Neural cell (in vitro differentiated cells): ENCODE measurements at regions not wholly inside any gene's neighbourhood (a gene's known extent, or its start where the extent isn't known, plus 50 kb on each side); places are given as distances from the start of the nearest gene placed in this dataset.

ENCODE experiments used
- H2AFZ ChIP-seq: fragments of 200-600, 300-800 bp; sonication (generic), shearing (Covaris generic); 2 replicates; pipeline ENCODE4 v1.6.0; 2014; ENCODE audit warnings: low read depth, mild to moderate bottlenecking, antibody characterized with exemption, low read length, moderate library complexity
- H3F3A ChIP-seq: fragments of 200-600 bp; shearing (Covaris generic); 2 replicates; pipeline ENCODE4 v1.6.1; 2016; ENCODE audit warnings: mild to moderate bottlenecking, moderate library complexity, mixed read lengths, antibody characterized with exemption, low read length; ENCODE audit not compliant: insufficient read depth, poor library complexity, severe bottlenecking
- H3K27ac ChIP-seq: fragments of 200-600, 300-800 bp; sonication (generic), shearing (Covaris generic); 2 replicates; pipeline ENCODE4 v1.5.1; 2014; ENCODE audit warnings: mild to moderate bottlenecking, low read length, moderate library complexity
- H3K27me3 ChIP-seq: fragments of 300-800, 200-600 bp; sonication (generic), shearing (Covaris generic); 2 replicates; pipeline ENCODE4 v1.6.0; 2014; ENCODE audit warnings: mild to moderate bottlenecking, low read depth, low read length, moderate library complexity; ENCODE audit not compliant: insufficient read depth
- H3K36me3 ChIP-seq: fragments of 300-800, 200-600 bp; sonication (generic), shearing (Covaris generic); 2 replicates; pipeline ENCODE4 v1.5.1; 2014; ENCODE audit warnings: mild to moderate bottlenecking, antibody characterized with exemption, low read length, moderate library complexity; ENCODE audit not compliant: insufficient read depth
- H3K4me2 ChIP-seq: fragments of 300-800, 200-600 bp; sonication (generic), shearing (Covaris generic); 2 replicates; pipeline ENCODE4 v1.6.0; 2014; ENCODE audit warnings: mild to moderate bottlenecking, low read length
- H3K4me3 ChIP-seq: fragments of 300-800, 200-600 bp; sonication (generic), shearing (Covaris generic); 2 replicates; pipeline ENCODE4 v1.5.1; 2014; ENCODE audit warnings: mild to moderate bottlenecking, low read length, moderate library complexity
- H3K79me2 ChIP-seq: fragments of 200-600 bp; shearing (Covaris generic); replicated peaks from 2 replicates; pipeline ENCODE4 v1.6.0; 2014; ENCODE audit warnings: mild to moderate bottlenecking, low read length, moderate library complexity; ENCODE audit not compliant: insufficient read depth
- H3K9ac ChIP-seq: fragments of 300-800, 200-600 bp; sonication (generic), shearing (Covaris generic); 2 replicates; pipeline ENCODE4 v1.6.1; 2016; ENCODE audit warnings: mild to moderate bottlenecking, low read length, mixed read lengths
- H3K9me2 ChIP-seq: fragments of 200-600 bp; shearing (Covaris generic); 2 replicates; pipeline ENCODE4 v1.6.1; 2016; ENCODE audit warnings: mild to moderate bottlenecking, low read length, mixed read lengths; ENCODE audit not compliant: insufficient read depth
- H3K9me3 ChIP-seq: fragments of 200-600, 300-800 bp; sonication (generic), shearing (Covaris generic); 2 replicates; pipeline ENCODE4 v1.6.1; 2016; ENCODE audit warnings: mild to moderate bottlenecking, mixed run types, low read length, moderate library complexity, mixed read lengths
- H4K20me1 ChIP-seq: fragments of 200-600 bp; shearing (Covaris generic); 2 replicates; pipeline ENCODE4 v1.6.1; 2016; ENCODE audit warnings: mild to moderate bottlenecking, mixed run types; ENCODE audit not compliant: insufficient read depth
- CTCF ChIP-seq: fragments of 450-650 bp; IDR thresholded peaks from 2 replicates; pipeline ENCODE4 v1.5.1; 2014; ENCODE audit warnings: antibody characterized with exemption, mild to moderate bottlenecking, moderate library complexity; ENCODE audit not compliant: poor library complexity, severe bottlenecking
- EP300 ChIP-seq: fragments of 450-650 bp; conservative IDR thresholded peaks from 2 replicates; pipeline ENCODE4 v1.6.1; 2014; ENCODE audit warnings: antibody characterized with exemption, mild to moderate bottlenecking, moderate library complexity; ENCODE audit not compliant: poor library complexity, severe bottlenecking
- EZH2 ChIP-seq: fragments of 200-600, 300-800 bp; shearing (Covaris generic), sonication (generic); IDR thresholded peaks from 2 replicates; pipeline ENCODE4 v1.6.1; 2014; ENCODE audit warnings: antibody characterized with exemption, low read length, borderline replicate concordance, mild to moderate bottlenecking; ENCODE audit not compliant: insufficient read depth, poor library complexity, severe bottlenecking
- MXI1 ChIP-seq: fragments of 450-650 bp; conservative IDR thresholded peaks from 2 replicates; pipeline ENCODE4 v1.6.1; 2014; ENCODE audit warnings: antibody characterized with exemption, mild to moderate bottlenecking; ENCODE audit not compliant: poor library complexity, severe bottlenecking
- POLR2AphosphoS5 ChIP-seq: IDR thresholded peaks from 2 replicates; pipeline ENCODE4 v1.6.1; 2012
- RAD21 ChIP-seq: fragments of 450-650 bp; conservative IDR thresholded peaks from 2 replicates; pipeline ENCODE4 v1.6.1; 2014; ENCODE audit warnings: antibody characterized with exemption, mild to moderate bottlenecking, moderate library complexity
- REST ChIP-seq: IDR thresholded peaks from 2 replicates; pipeline ENCODE4 v1.6.1; 2012; ENCODE audit warnings: borderline replicate concordance
- SMC3 ChIP-seq: fragments of 450-650 bp; conservative IDR thresholded peaks from 2 replicates; pipeline ENCODE4 v1.6.1; 2014; ENCODE audit warnings: antibody characterized with exemption, mild to moderate bottlenecking, moderate library complexity; ENCODE audit not compliant: poor library complexity

GRCh38 chr6:66210964-66211363, 503.9 kb upstream of the EYS start:
- no peak overlapping the region for H3K4me3 ChIP-seq
- H3F3A ChIP-seq, result no peaks in the 10 kb centered on the region
- H3K9ac ChIP-seq, result no peak overlapping the region
- no peaks in the 10 kb centered on the region for H3K27me3 ChIP-seq
- peaks cover 9% of the 10 kb centered on the region for H3K9me3 ChIP-seq
- H2AFZ ChIP-seq, result no peak overlapping the region
- no peaks in the 10 kb centered on the region for H3K79me2 ChIP-seq
- H3K27ac ChIP-seq, result no peak overlapping the region
- H3K4me2 ChIP-seq, result no peak overlapping the region
- no peaks in the 10 kb centered on the region for H3K36me3 ChIP-seq
- TF ChIP-seq CTCF (no peak), POLR2AphosphoS5 (no peak), SMC3 (no peak), EP300 (no peak), REST (no peak), MXI1 (no peak), RAD21 (no peak)
- no peaks in the 10 kb centered on the region for H3K9me2 ChIP-seq
- no peaks in the 10 kb centered on the region for H4K20me1 ChIP-seq

DNA sequence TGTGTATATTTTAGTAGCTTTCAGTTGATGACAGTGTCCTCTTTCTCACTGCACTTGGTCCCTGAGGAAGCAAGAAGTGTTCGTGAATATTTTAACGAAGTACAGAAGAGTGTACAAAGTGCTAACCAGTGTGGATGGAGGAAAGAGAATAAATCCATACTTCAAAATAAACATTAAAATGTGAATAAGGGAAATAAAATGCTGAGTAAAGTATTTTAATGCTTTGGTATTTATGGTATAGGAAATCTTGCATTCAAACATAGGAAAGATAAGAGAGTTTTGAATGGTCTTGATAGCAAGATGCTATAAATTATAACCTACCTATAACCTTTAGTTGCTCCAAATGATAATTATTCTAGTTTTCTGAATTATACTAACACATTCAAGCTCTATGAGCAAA, 493.4 kb upstream of the EYS start:
- Histone ChIP-seq H3K4me2 (no peak overlapping the region), H3F3A (no peaks in the 10 kb centered on the region), H3K79me2 (no peaks in the 10 kb centered on the region), H2AFZ (no peak overlapping the region), H4K20me1 (no peaks in the 10 kb centered on the region), H3K4me3 (no peak overlapping the region), H3K9me2 (no peaks in the 10 kb centered on the region), H3K27me3 (no peaks in the 10 kb centered on the region), H3K9me3 (no peaks in the 10 kb centered on the region), H3K27ac (no peak overlapping the region), H3K9ac (no peak overlapping the region), H3K36me3 (no peaks in the 10 kb centered on the region)
- TF ChIP-seq EP300, result no peak
- no peak for TF ChIP-seq RAD21
- no peak for TF ChIP-seq CTCF
- TF ChIP-seq EZH2, result no peak
